Testis (tissue), 2 donors: ENCODE measurements at regions not wholly inside any gene's neighbourhood (a gene's known extent, or its start where the extent isn't known, plus 50 kb on each side); places are given as distances from the start of the nearest gene placed in this dataset.

ENCODE experiments used
- CTCF ChIP-seq, 3 experiments: fragments of 450-650 bp in 2 of 3; fragments of 200-600 bp in 1 of 3; sonication (generic) in 1 of 3; IDR thresholded peaks; one replicate each; pipeline ENCODE4 v1.5.1; 2016 to 2019; ENCODE audit warnings: antibody characterized with exemption in 3 of 3, mild to moderate bottlenecking in 2 of 3, moderate library complexity in 1 of 3
- POLR2A ChIP-seq: fragments of 450-650 bp; IDR thresholded peaks from one replicate; pipeline ENCODE4 v1.6.1; 2017; ENCODE audit warnings: antibody characterized with exemption, mild to moderate bottlenecking, moderate library complexity

DNA sequence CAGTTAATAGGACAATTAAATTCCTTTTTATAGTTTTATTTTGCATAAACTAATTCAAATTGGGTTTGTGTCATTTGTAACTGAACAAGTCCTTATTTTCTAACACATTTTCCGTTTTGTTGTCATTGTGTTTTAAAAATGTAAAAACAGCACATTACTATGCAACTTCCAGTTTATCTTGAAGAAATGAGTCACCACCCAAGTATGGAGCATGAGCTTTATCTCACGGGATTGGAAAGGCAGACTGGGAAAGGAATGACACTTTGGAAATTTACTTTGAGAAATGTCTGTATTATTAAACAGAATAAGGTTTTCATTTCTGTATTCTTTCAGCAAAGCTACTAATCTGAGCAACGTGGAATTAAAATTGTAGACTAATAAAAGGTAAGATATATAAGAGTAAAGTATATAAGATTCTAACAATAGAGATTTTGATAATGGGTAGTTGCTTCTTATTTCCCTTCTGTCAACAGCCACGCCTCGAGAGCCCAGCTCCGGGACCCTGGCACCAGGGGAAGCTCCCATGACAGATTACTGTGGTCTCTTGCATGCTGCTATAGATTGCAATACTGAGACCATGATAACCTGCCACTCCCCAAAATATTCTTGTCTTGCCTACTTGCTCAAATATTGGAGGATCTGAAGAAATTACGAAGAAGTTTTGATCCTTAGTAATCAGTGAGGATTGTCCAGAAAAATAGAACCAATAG is 433.1 kb downstream of the CHSY3 start:
- no peak for TF ChIP-seq CTCF (IDR thresholded peaks at IDR 0.05)
- TF ChIP-seq POLR2A: no peak
